Peyer's patch (tissue), 4 donors: ENCODE measurements at regions not wholly inside any gene's neighbourhood (a gene's known extent, or its start where the extent isn't known, plus 50 kb on each side); places are given as distances from the start of the nearest gene placed in this dataset.

Source experiments
- POLR2A ChIP-seq, 2 donors: fragments of 450-650 bp; IDR thresholded peaks; one replicate each; pipeline ENCODE4 v1.5.1; 2017; ENCODE audit warnings: antibody characterized with exemption in 2 of 2, mild to moderate bottlenecking in 2 of 2, moderate library complexity in 2 of 2
- TF ChIP-seq, protein P1 (sequence below), 6 experiments: fragments of 450-650 bp in 4 of 6; fragments of 200-600 bp in 2 of 6; sonication (generic) in 1 of 6; IDR thresholded peaks; one replicate each; pipeline ENCODE4 v1.5.1; 2017 to 2019; ENCODE audit warnings: antibody characterized with exemption in 6 of 6, mild to moderate bottlenecking in 3 of 6, moderate library complexity in 1 of 6

DNA sequence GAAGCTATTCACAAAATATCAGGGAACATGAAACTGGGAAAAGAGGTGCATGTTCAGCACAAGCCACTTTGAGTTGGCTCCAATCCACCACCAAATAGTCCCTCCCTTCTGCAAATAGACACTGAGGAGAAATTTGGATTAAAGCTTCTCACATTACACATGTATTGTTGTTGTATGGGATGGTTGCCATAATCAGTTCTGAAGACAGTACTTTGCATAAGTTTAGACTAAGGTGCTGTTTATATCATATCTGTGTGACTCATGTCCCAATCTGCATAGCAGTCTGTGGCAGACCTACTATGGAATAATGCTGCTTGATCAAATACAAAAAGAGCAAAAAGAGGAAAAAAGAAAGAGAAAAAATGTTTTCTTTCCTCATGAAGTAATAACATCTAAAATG, 376.7 kb upstream of the DDI1 start:
- TF ChIP-seq, protein P1, sequence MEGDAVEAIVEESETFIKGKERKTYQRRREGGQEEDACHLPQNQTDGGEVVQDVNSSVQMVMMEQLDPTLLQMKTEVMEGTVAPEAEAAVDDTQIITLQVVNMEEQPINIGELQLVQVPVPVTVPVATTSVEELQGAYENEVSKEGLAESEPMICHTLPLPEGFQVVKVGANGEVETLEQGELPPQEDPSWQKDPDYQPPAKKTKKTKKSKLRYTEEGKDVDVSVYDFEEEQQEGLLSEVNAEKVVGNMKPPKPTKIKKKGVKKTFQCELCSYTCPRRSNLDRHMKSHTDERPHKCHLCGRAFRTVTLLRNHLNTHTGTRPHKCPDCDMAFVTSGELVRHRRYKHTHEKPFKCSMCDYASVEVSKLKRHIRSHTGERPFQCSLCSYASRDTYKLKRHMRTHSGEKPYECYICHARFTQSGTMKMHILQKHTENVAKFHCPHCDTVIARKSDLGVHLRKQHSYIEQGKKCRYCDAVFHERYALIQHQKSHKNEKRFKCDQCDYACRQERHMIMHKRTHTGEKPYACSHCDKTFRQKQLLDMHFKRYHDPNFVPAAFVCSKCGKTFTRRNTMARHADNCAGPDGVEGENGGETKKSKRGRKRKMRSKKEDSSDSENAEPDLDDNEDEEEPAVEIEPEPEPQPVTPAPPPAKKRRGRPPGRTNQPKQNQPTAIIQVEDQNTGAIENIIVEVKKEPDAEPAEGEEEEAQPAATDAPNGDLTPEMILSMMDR (IDR thresholded peaks at IDR 0.05) = no peak
- no peak for TF ChIP-seq POLR2A (IDR thresholded peaks at IDR 0.05)
